NB4 (cell line): ENCODE measurements at regions not wholly inside any gene's neighbourhood (a gene's known extent, or its start where the extent isn't known, plus 50 kb on each side); places are given as distances from the start of the nearest gene placed in this dataset.

Source experiments
- POLR2A ChIP-seq: IDR thresholded peaks from 2 replicates; pipeline ENCODE4 v1.6.1; 2011; ENCODE audit warnings: mild to moderate bottlenecking; ENCODE audit not compliant: insufficient read length; ENCODE audit errors: extremely low read depth
- TF ChIP-seq, protein P1 (sequence below): IDR thresholded peaks from one replicate; pipeline ENCODE4 v1.5.1; 2012; ENCODE audit warnings: low read depth, low read length
- TF ChIP-seq, protein P2 (sequence below): IDR thresholded peaks from 2 replicates; pipeline ENCODE4 v1.6.1; 2011; ENCODE audit warnings: low read depth, low read length

DNA sequence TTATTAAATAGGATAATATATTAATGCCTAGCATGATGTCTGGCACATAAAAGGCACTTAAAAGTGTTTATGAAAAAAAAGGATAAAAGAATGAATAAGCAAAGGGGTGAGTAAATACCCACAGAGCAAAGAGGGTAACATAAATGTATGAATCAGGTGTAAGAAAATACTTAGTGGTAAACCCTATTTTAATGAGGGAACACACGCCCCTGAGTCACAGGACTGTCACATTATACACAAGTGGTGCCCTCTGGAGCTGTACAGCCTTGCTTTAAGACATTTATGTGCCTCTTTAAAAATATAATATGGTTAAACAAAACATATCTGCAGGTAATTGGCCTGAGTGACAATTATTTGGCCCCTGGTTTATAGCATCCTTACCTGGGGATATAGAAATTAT is 78.1 kb upstream of the PTBP2 start:
- no peak for TF ChIP-seq POLR2A
- TF ChIP-seq, protein P1, sequence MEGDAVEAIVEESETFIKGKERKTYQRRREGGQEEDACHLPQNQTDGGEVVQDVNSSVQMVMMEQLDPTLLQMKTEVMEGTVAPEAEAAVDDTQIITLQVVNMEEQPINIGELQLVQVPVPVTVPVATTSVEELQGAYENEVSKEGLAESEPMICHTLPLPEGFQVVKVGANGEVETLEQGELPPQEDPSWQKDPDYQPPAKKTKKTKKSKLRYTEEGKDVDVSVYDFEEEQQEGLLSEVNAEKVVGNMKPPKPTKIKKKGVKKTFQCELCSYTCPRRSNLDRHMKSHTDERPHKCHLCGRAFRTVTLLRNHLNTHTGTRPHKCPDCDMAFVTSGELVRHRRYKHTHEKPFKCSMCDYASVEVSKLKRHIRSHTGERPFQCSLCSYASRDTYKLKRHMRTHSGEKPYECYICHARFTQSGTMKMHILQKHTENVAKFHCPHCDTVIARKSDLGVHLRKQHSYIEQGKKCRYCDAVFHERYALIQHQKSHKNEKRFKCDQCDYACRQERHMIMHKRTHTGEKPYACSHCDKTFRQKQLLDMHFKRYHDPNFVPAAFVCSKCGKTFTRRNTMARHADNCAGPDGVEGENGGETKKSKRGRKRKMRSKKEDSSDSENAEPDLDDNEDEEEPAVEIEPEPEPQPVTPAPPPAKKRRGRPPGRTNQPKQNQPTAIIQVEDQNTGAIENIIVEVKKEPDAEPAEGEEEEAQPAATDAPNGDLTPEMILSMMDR = no peak
- TF ChIP-seq, protein P2, sequence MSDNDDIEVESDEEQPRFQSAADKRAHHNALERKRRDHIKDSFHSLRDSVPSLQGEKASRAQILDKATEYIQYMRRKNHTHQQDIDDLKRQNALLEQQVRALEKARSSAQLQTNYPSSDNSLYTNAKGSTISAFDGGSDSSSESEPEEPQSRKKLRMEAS = no peak
